Dendritic cell treated with granulocyte-macrophage colony-stimulating factor and Interleukin-4, amounts not matched to agents 40 ng/mL and 50 ng/mL, for 4 days (primary cell): ENCODE measurements at regions not wholly inside any gene's neighbourhood (a gene's known extent, or its start where the extent isn't known, plus 50 kb on each side); places are given as distances from the start of the nearest gene placed in this dataset.
"Not testable (repeated sequence)": the region's sequence is repeated elsewhere in the genome, so short reads cannot be mapped to it uniquely, and the experiment has no call there.

Source experiments
- H3K27ac Mint-ChIP-seq: one replicate; pipeline ENCODE4 v1.8.0; 2022; ENCODE audit warnings: mild to moderate bottlenecking, mixed read lengths
- H3K27me3 Mint-ChIP-seq: one replicate; pipeline ENCODE4 v1.8.0; 2022; ENCODE audit warnings: mild to moderate bottlenecking, mixed read lengths
- H3K36me3 Mint-ChIP-seq: one replicate; pipeline ENCODE4 v1.8.0; 2022; ENCODE audit warnings: low read depth, mixed read lengths
- H3K4me1 Mint-ChIP-seq: one replicate; pipeline ENCODE4 v1.8.0; 2022; ENCODE audit warnings: low read depth, mixed read lengths
- H3K4me3 Mint-ChIP-seq: one replicate; pipeline ENCODE4 v1.8.0; 2022; ENCODE audit warnings: mild to moderate bottlenecking, moderate library complexity, mixed read lengths
- H3K9me3 Mint-ChIP-seq: one replicate; pipeline ENCODE4 v1.8.0; 2022; ENCODE audit warnings: mixed read lengths
- intact Hi-C: fragments of 100-400 bp; cut with micrococcal nuclease; formaldehyde crosslinking; loops from one replicate; pipeline ENCODE4 v1.15.0; 2022

DNA sequence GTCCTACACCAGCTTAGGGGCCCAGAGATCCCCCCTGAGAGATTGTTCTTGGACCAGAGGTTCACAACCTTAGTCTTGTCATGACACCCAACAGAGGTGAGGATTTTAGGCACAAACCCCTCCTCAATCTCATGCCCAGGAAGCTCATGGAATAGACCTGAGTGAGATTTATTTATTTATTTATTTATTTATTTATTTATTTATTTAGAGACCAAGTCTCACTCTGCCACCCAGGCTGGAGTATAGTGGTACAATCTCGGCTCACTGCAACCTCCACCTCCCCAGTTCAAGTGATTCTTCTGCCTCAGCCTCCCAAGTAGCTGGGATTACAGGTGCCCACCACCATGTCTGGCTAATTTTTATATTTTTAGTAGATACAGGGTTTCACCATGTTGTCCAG, 71.4 kb upstream of the TSC22D1 start:
- H3K27ac Mint-ChIP-seq, H3K27me3 Mint-ChIP-seq, H3K36me3 Mint-ChIP-seq, H3K4me3 Mint-ChIP-seq, intact Hi-C loops, H3K9me3 Mint-ChIP-seq, H3K4me1 Mint-ChIP-seq: not testable (repeated sequence)

GRCh38 chr13:44646044-44646443, 69.9 kb upstream of the TSC22D1 start:
- no peak overlapping the region for H3K4me3 Mint-ChIP-seq
- intact Hi-C loops, result no loop called here
- H3K27ac Mint-ChIP-seq, result no peak overlapping the region
- H3K27me3 Mint-ChIP-seq, result no peaks in the 10 kb centered on the region
- H3K36me3 Mint-ChIP-seq, result no peaks in the 10 kb centered on the region
- H3K4me1 Mint-ChIP-seq, result no peaks in the 10 kb centered on the region
- H3K9me3 Mint-ChIP-seq, result no peaks in the 10 kb centered on the region

DNA sequence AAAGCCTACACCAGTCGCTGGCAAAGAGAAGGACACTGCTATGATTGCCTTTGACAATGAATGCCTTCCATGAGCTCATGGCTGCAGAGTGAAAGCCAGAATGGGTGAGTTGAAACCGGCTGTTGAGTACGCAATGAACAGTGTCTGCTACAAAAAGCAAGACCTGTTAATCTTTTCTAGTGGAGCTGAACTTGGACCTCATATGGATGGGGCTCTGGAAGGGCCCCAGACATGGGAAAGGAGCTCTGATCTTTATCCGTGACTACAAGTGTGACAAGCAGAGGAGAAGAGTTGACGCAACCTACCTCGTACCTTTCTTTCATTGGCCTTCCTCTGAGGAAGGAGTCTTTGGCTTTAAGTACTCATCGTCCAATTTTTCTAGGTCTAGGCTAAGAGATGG, 67.1 kb upstream of the TSC22D1 start:
- Mint-ChIP-seq H3K4me3 (no peak overlapping the region), H3K36me3 (no peaks in the 10 kb centered on the region), H3K27ac (no peak overlapping the region), H3K9me3 (no peaks in the 10 kb centered on the region), H3K4me1 (no peaks in the 10 kb centered on the region), H3K27me3 (no peaks in the 10 kb centered on the region)
- intact Hi-C loops, result no loop called here

GRCh38 chr13:44637581-44637980, 61.5 kb upstream of the TSC22D1 start:
- Mint-ChIP-seq H3K27ac (no peak overlapping the region), H3K36me3 (no peaks in the 10 kb centered on the region), H3K9me3 (no peaks in the 10 kb centered on the region), H3K4me3 (no peak overlapping the region), H3K4me1 (no peaks in the 10 kb centered on the region), H3K27me3 (no peaks in the 10 kb centered on the region)
- intact Hi-C loops, result no loop called here

DNA sequence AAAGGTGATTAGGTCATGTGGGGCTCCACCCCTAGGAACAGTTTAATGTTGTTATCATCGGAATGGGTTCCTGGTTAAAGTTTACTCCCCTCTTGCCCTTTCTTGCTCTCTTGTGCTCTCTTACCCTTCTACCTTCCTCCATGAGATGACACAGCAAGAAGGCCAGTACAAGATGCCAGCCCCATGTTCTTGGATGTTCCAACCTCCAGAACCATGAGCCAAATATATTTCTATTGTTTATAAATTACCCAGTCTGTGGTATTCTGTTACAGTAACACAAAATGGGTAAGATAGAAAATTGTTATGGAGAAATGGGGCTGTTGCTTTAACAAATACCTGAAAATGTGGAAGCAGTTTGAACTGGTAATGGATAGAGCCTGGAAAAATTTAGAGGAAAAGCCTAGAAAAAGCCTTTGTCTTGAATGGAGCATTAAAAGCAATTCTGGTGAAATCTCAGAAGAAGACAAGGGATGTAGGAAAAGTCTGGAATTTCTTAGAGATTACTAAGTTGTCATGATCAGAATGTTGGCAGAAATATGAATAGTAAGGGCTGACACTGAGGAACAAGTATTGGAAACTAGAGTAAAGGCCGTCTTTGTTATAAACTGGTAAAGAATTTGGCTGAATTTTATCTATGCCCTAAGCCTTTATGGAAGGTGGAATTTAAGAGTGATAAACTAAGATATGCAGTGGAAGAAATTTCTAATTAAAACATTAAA, 53.5 kb upstream of the TSC22D1 start:
- Mint-ChIP-seq H3K4me1 (no peaks in the 10 kb centered on the region), H3K36me3 (no peaks in the 10 kb centered on the region), H3K27ac (no peak overlapping the region), H3K9me3 (no peaks in the 10 kb centered on the region), H3K27me3 (peaks cover under 1% of the 10 kb centered on the region), H3K4me3 (no peak overlapping the region)
- intact Hi-C loops, result no loop called here

- not testable (repeated sequence) for H3K27ac Mint-ChIP-seq
These were observed 52.7 kb upstream of the TSC22D1 start for GRCh38 chr13:44628826-44629225.

GRCh38 chr13:44627441-44627840, 51.3 kb upstream of the TSC22D1 start:
- H3K27ac Mint-ChIP-seq, result no peak overlapping the region
- intact Hi-C loops, result no loop called here
- H3K27me3 Mint-ChIP-seq, result peaks cover 2% of the 10 kb centered on the region
- no peak overlapping the region for H3K4me3 Mint-ChIP-seq
- H3K4me1 Mint-ChIP-seq, result no peaks in the 10 kb centered on the region
- no peaks in the 10 kb centered on the region for H3K36me3 Mint-ChIP-seq
- no peaks in the 10 kb centered on the region for H3K9me3 Mint-ChIP-seq

More at GRCh38 chr13:44628826-44629225, 52.7 kb upstream of the TSC22D1 start:
- H3K4me1 Mint-ChIP-seq, H3K4me3 Mint-ChIP-seq, H3K9me3 Mint-ChIP-seq, H3K36me3 Mint-ChIP-seq, intact Hi-C loops, H3K27me3 Mint-ChIP-seq: not testable (repeated sequence)

GRCh38 chr13:44626176-44626575, 50.0 kb upstream of the TSC22D1 start:
- H3K27ac Mint-ChIP-seq, result no peak overlapping the region
- H3K4me3 Mint-ChIP-seq, result no peak overlapping the region
- H3K9me3 Mint-ChIP-seq, result no peaks in the 10 kb centered on the region
- no peaks in the 10 kb centered on the region for H3K4me1 Mint-ChIP-seq
- intact Hi-C loops, result no loop called here
- no peaks in the 10 kb centered on the region for H3K36me3 Mint-ChIP-seq
- H3K27me3 Mint-ChIP-seq, result peaks cover 2% of the 10 kb centered on the region
